Panc1 (cell line): ENCODE measurements at regions not wholly inside any gene's neighbourhood (a gene's known extent, or its start where the extent isn't known, plus 50 kb on each side); places are given as distances from the start of the nearest gene placed in this dataset.

Source experiments
- ATAC-seq: fragments of 200-7000 bp; cut with Tn5 transposase; 2 replicates; pipeline ENCODE4 v1.9.1; 2020; ENCODE audit warnings: mild to moderate bottlenecking, moderate library complexity
- BruUV-seq: library from RNA; stranded (reverse); fragments of 400-500 nt; replicated peaks from 2 replicates; lab custom pipeline; 2021; lab: Mats Ljungman, UMichigan
- CTCF ChIA-PET: fragments of 300-600 bp; sonication (Branson Sonifier 250); formaldehyde crosslinking; loops from one replicate; lab custom pipeline; 2022; ENCODE audit warnings: antibody characterized with exemption; lab: Charles Lee
- POLR2A ChIA-PET: fragments of 300-600 bp; sonication (Branson Sonifier 250); formaldehyde crosslinking; loops from one replicate; lab custom pipeline; 2022; ENCODE audit warnings: antibody characterized with exemption; lab: Charles Lee
- DNase-seq: peaks from one replicate; pipeline ENCODE4 v3.0.0-alpha.2; 2010; ENCODE audit warnings: low read depth, low spot score
- H3K27ac ChIP-seq: 2 replicates; pipeline ENCODE4 v1.5.1; 2011; ENCODE audit warnings: mild to moderate bottlenecking, low read length, inconsistent platforms
- H3K27me3 ChIP-seq: fragments of 200-500 bp; sonication (Bioruptor generic); 2 replicates; pipeline ENCODE4 v1.6.0; 2014; ENCODE audit warnings: low read length, inconsistent platforms; ENCODE audit not compliant: control insufficient read depth, insufficient read depth
- H3K36me3 ChIP-seq: fragments of 200-500 bp; sonication (Bioruptor generic); 2 replicates; pipeline ENCODE4 v1.5.1; 2014; ENCODE audit warnings: inconsistent platforms, mild to moderate bottlenecking, low read length, moderate library complexity; ENCODE audit not compliant: control insufficient read depth, insufficient read depth
- H3K4me1 ChIP-seq: 2 replicates; pipeline ENCODE4 v1.5.1; 2011; ENCODE audit warnings: inconsistent platforms, mild to moderate bottlenecking, low read length, moderate library complexity; ENCODE audit not compliant: control insufficient read depth, insufficient read depth
- H3K4me3 ChIP-seq, 2 experiments: 2 replicates each; pipeline ENCODE4 v1.5.1; 2011 to 2012; ENCODE audit warnings: low read depth in 2 of 2, low read length in 2 of 2, mild to moderate bottlenecking in 2 of 2, inconsistent platforms in 1 of 2, moderate library complexity in 1 of 2
- H3K9me3 ChIP-seq: fragments of 200-500 bp; sonication (Bioruptor generic); 2 replicates; pipeline ENCODE4 v1.5.1; 2014; ENCODE audit warnings: low read depth, mild to moderate bottlenecking, inconsistent platforms, low read length, moderate library complexity; ENCODE audit not compliant: control insufficient read depth, insufficient read depth
- POLR2AphosphoS5 ChIP-seq: IDR thresholded peaks from 2 replicates; pipeline ENCODE4 v1.6.1; 2012; ENCODE audit warnings: mild to moderate bottlenecking, low read depth, low read length, moderate library complexity
- REST ChIP-seq, 2 experiments: IDR thresholded peaks; 2 replicates each; pipeline ENCODE4 v1.6.1; 2011 to 2012; ENCODE audit warnings: low read depth in 2 of 2, control low read depth in 1 of 2, low read length in 1 of 2, mild to moderate bottlenecking in 1 of 2, moderate library complexity in 1 of 2; ENCODE audit not compliant: insufficient read depth in 1 of 2
- SIN3A ChIP-seq: IDR thresholded peaks from 2 replicates; pipeline ENCODE4 v1.6.1; 2012; ENCODE audit warnings: low read depth, mild to moderate bottlenecking, low read length, moderate library complexity, borderline replicate concordance; ENCODE audit not compliant: insufficient read depth
- TCF7L2 ChIP-seq: IDR thresholded peaks from 2 replicates; pipeline ENCODE4 v1.6.1; 2011; ENCODE audit warnings: mild to moderate bottlenecking, low read depth, low read length, inconsistent platforms
- in situ Hi-C: cut with HindIII; loops from 2 replicates; pipeline ENCODE4 v1.10.0; 2016; ENCODE audit warnings: low sequenced_read_pairs, low pct_unique_long_range_greater_than_20kb
- intact Hi-C: fragments of 100-400 bp; cut with micrococcal nuclease; formaldehyde crosslinking; loops from one replicate; pipeline ENCODE4 v1.10.0; 2022; ENCODE audit not compliant: unreplicated experiment
- TF ChIP-seq, protein P1 (sequence below): fragments of 450-650 bp; IDR thresholded peaks from 2 replicates; pipeline ENCODE4 v1.5.1; 2017; ENCODE audit warnings: mild to moderate bottlenecking

- TF ChIP-seq SIN3A = no peak
- no peak for TF ChIP-seq REST (IDR thresholded peaks at IDR 0.05; ENCODE audit: insufficient read depth in 1 of 2, low read depth in 2 of 2, low read length in 1 of 2)
- TF ChIP-seq POLR2AphosphoS5 = no peak
- TF ChIP-seq, protein P1, sequence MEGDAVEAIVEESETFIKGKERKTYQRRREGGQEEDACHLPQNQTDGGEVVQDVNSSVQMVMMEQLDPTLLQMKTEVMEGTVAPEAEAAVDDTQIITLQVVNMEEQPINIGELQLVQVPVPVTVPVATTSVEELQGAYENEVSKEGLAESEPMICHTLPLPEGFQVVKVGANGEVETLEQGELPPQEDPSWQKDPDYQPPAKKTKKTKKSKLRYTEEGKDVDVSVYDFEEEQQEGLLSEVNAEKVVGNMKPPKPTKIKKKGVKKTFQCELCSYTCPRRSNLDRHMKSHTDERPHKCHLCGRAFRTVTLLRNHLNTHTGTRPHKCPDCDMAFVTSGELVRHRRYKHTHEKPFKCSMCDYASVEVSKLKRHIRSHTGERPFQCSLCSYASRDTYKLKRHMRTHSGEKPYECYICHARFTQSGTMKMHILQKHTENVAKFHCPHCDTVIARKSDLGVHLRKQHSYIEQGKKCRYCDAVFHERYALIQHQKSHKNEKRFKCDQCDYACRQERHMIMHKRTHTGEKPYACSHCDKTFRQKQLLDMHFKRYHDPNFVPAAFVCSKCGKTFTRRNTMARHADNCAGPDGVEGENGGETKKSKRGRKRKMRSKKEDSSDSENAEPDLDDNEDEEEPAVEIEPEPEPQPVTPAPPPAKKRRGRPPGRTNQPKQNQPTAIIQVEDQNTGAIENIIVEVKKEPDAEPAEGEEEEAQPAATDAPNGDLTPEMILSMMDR = no peak
- TF ChIP-seq TCF7L2 = no peak
- no peaks in the 10 kb centered on the region for H3K36me3 ChIP-seq
- no peak for ATAC-seq
- CTCF ChIA-PET = no interaction called here
- H3K27me3 ChIP-seq = peaks cover 3% of the 10 kb centered on the region; the same call in 1 of the 2 replicates
- in situ Hi-C loops = no loop called here
- POLR2A ChIA-PET = no interaction called here
- H3K9me3 ChIP-seq = no peaks in the 10 kb centered on the region
- intact Hi-C loops = no loop called here
- no peak overlapping the region for H3K4me3 ChIP-seq
- BruUV-seq = no TSS peak
- H3K27ac ChIP-seq = no peak overlapping the region
- H3K4me1 ChIP-seq = no peaks in the 10 kb centered on the region
- no peak for DNase-seq
These were observed 223.7 kb upstream of the RAB6C start for GRCh38 chr2:129755786-129756185.

GRCh38 chr2:129756276-129756675, 223.2 kb upstream of the RAB6C start:
- H3K27me3 ChIP-seq = peaks cover 3% of the 10 kb centered on the region; the same call in 1 of the 2 replicates
- ATAC-seq (no peak), DNase-seq (no peak)
- CTCF ChIA-PET = no interaction called here
- H3K4me1 ChIP-seq = no peaks in the 10 kb centered on the region
- H3K36me3 ChIP-seq = no peaks in the 10 kb centered on the region
- no TSS peak for BruUV-seq
- POLR2A ChIA-PET = no interaction called here
- intact Hi-C loops = no loop called here
- no peak overlapping the region for H3K4me3 ChIP-seq
- in situ Hi-C loops = no loop called here
- TF ChIP-seq POLR2AphosphoS5 (no peak), REST (IDR thresholded peaks at IDR 0.05; ENCODE audit: insufficient read depth in 1 of 2, low read depth in 2 of 2, low read length in 1 of 2) (no peak), TCF7L2 (no peak), SIN3A (no peak)
- TF ChIP-seq, protein P1 = no peak
- no peaks in the 10 kb centered on the region for H3K9me3 ChIP-seq
- H3K27ac ChIP-seq = no peak overlapping the region
